ENCODE measurements at regions not wholly inside any gene's neighbourhood (a gene's known extent, or its start where the extent isn't known, plus 50 kb on each side); places are given as distances from the start of the nearest gene placed in this dataset.

- Histone ChIP-seq H3K4me1 (ENCODE audit: insufficient read depth, low read length) (no peaks in the 10 kb centered on the region), H3K27me3 (ENCODE audit: control insufficient read depth in 1 of 2, insufficient read depth in 2 of 2, low read length in 2 of 2) (no peaks in the 10 kb centered on the region), H3K4me3 (replicated peaks in 1 of 3; ENCODE audit: insufficient read depth in 1 of 3, low read depth in 2 of 3, low read length in 3 of 3) (no peak overlapping the region), H2AFZ (ENCODE audit: low read length) (no peak overlapping the region), H3K9me3 (ENCODE audit: low read length) (no peaks in the 10 kb centered on the region), H3K36me3 (replicated peaks in 1 of 2; ENCODE audit: control insufficient read depth in 1 of 2, insufficient read depth in 2 of 2, low read length in 2 of 2) (no peaks in the 10 kb centered on the region), H3K79me2 (ENCODE audit: insufficient read depth, low read length) (no peaks in the 10 kb centered on the region), H4K20me1 (ENCODE audit: insufficient read depth, low read length) (no peaks in the 10 kb centered on the region), H3K4me2 (ENCODE audit: low read depth, low read length) (no peak overlapping the region), H3K9ac (ENCODE audit: insufficient read depth, low read depth, low read length) (no peak overlapping the region), H3K27ac (ENCODE audit: extremely low read length, insufficient read depth, low read length) (no peak overlapping the region)
- FAIRE-seq (no peak), ATAC-seq (no peak), DNase-seq (ENCODE audit: low spot score) (no peak)
- intact Hi-C loops (cut with micrococcal nuclease; ENCODE audit: unreplicated experiment) (no loop called here), in situ Hi-C loops (cut with HindIII; ENCODE audit: extremely low pct_ligation_motif_present, low pct_unique_long_range_greater_than_20kb) (no loop called here)
- no TSS peak for BruUV-seq (replicated peaks)
- ChIA-PET CTCF (ENCODE audit: low intra/inter-chr PET ratio, low total read pairs) (no interaction called here), POLR2A (no interaction called here)
- WGBS (ENCODE audit: low lambda C conversion rate) = 0% methylated on average over 2 of the region's 2 CpGs
- no peak for TF ChIP-seq ZBTB46 (CRISPR knock-in tag; IDR thresholded peaks at IDR 0.05; ENCODE audit: borderline replicate concordance)
- no peak for TF ChIP-seq ZNF792 (CRISPR knock-in tag; IDR thresholded peaks at IDR 0.05)
- TF ChIP-seq ZNF17 (CRISPR knock-in tag; IDR thresholded peaks at IDR 0.05) = no peak
- TF ChIP-seq BCLAF1 (IDR thresholded peaks at IDR 0.05) = no peak
- no peak for TF ChIP-seq MATR3 (CRISPR knock-in tag; IDR thresholded peaks at IDR 0.05)
- TF ChIP-seq ARID4A (CRISPR knock-in tag; IDR thresholded peaks at IDR 0.05; ENCODE audit: borderline replicate concordance) = no peak
- TF ChIP-seq ATAD3A (CRISPR knock-in tag; IDR thresholded peaks at IDR 0.05) = no peak
- TF ChIP-seq GFI1 (CRISPR knock-in tag; IDR thresholded peaks at IDR 0.05; ENCODE audit: borderline replicate concordance) = no peak
- no peak for TF ChIP-seq TEAD3 (CRISPR knock-in tag; optimal IDR thresholded peaks at IDR 0.05; ENCODE audit: borderline replicate concordance)
- TF ChIP-seq AHR (CRISPR knock-in tag; IDR thresholded peaks at IDR 0.05) = no peak
- no peak for TF ChIP-seq ZMYM2 (CRISPR knock-in tag; IDR thresholded peaks at IDR 0.05)
- no peak for TF ChIP-seq KDM5B (CRISPR knock-in tag; IDR thresholded peaks at IDR 0.05; ENCODE audit: borderline replicate concordance)
- TF ChIP-seq ERF (CRISPR knock-in tag; IDR thresholded peaks at IDR 0.05) = no peak
- no peak for TF ChIP-seq ZNF772 (CRISPR knock-in tag; IDR thresholded peaks at IDR 0.05)
These were observed 398.2 kb upstream of the RGS18 start for GRCh38 chr1:191760016-191760415.

All from HepG2 (cell line).